ENCODE measurements at regions not wholly inside any gene's neighbourhood (a gene's known extent, or its start where the extent isn't known, plus 50 kb on each side); places are given as distances from the start of the nearest gene placed in this dataset.

- no peak for DNase-seq (ENCODE audit: low read depth, low spot score)
Measured at GRCh38 chr2:16012029-16012596, 71.8 kb downstream of the MYCN start.

GRCh38 chr2:16011621-16011960 lies 71.2 kb downstream of the MYCN start:
- DNase-seq (ENCODE audit: low read depth, low spot score), result no peak

- no peak for DNase-seq (ENCODE audit: low read depth, low spot score)
Measured at GRCh38 chr2:16010951-16011620, 70.7 kb downstream of the MYCN start.

- DNase-seq (ENCODE audit: low read depth, low spot score), result no peak
Measured at GRCh38 chr2:16010011-16010410, 69.7 kb downstream of the MYCN start.

- DNase-seq (ENCODE audit: low read depth, low spot score), result no peak
Measured at GRCh38 chr2:16009560-16009959, 69.2 kb downstream of the MYCN start.

GRCh38 chr2:16008856-16009255 lies 68.5 kb downstream of the MYCN start:
- no peak for DNase-seq (ENCODE audit: low read depth, low spot score)

GRCh38 chr2:16008331-16008850 lies 68.0 kb downstream of the MYCN start:
- no peak for DNase-seq (ENCODE audit: low read depth, low spot score)

- no peak for DNase-seq (ENCODE audit: low read depth, low spot score)
Measured at GRCh38 chr2:16007167-16007934, 67.0 kb downstream of the MYCN start.

GRCh38 chr2:16006537-16007166 lies 66.3 kb downstream of the MYCN start:
- DNase-seq (ENCODE audit: low read depth, low spot score), result no peak

- DNase-seq (ENCODE audit: low read depth, low spot score), result no peak
Measured at GRCh38 chr2:16005816-16006536, 65.6 kb downstream of the MYCN start.

GRCh38 chr2:16005389-16005788 lies 65.0 kb downstream of the MYCN start:
- DNase-seq (ENCODE audit: low read depth, low spot score), result no peak

GRCh38 chr2:16003809-16004208 lies 63.5 kb downstream of the MYCN start:
- DNase-seq (ENCODE audit: low read depth, low spot score), result no peak

- no peak for DNase-seq (ENCODE audit: low read depth, low spot score)
Measured at GRCh38 chr2:16003152-16003551, 62.8 kb downstream of the MYCN start.

GRCh38 chr2:16002575-16002974 lies 62.2 kb downstream of the MYCN start:
- DNase-seq (ENCODE audit: low read depth, low spot score), result no peak

GRCh38 chr2:16002144-16002543 lies 61.8 kb downstream of the MYCN start:
- no peak for DNase-seq (ENCODE audit: low read depth, low spot score)

GRCh38 chr2:16000642-16001041 lies 60.3 kb downstream of the MYCN start:
- DNase-seq (ENCODE audit: low read depth, low spot score), result no peak

- no peak for DNase-seq (ENCODE audit: low read depth, low spot score)
Measured at GRCh38 chr2:15999596-16000469, 59.5 kb downstream of the MYCN start.

GRCh38 chr2:15997728-15998280 lies 57.5 kb downstream of the MYCN start:
- no peak for DNase-seq (ENCODE audit: low read depth, low spot score)

- DNase-seq (ENCODE audit: low read depth, low spot score), result no peak
Measured at GRCh38 chr2:15996536-15997423, 56.4 kb downstream of the MYCN start.

Measured in activated CD4-positive, CD25-positive, alpha-beta regulatory T cell treated with anti-CD3 and anti-CD28 coated beads, Interleukin-2, amount 50 U/mL, for 16 hours (primary cell).